ENCODE measurements at regions not wholly inside any gene's neighbourhood (a gene's known extent, or its start where the extent isn't known, plus 50 kb on each side); places are given as distances from the start of the nearest gene placed in this dataset.

- TF ChIP-seq EP300 (IDR thresholded peaks at IDR 0.05; ENCODE audit: borderline replicate concordance) (no peak), TEAD4 (IDR thresholded peaks at IDR 0.05) (no peak), NFIC (IDR thresholded peaks at IDR 0.05) (no peak), TAF1 (IDR thresholded peaks at IDR 0.05; ENCODE audit: low read depth) (no peak), USF1 (IDR thresholded peaks at IDR 0.05) (no peak), EGR1 (IDR thresholded peaks at IDR 0.05) (no peak), CREB1 (IDR thresholded peaks at IDR 0.05; ENCODE audit: low read depth) (no peak), YY1 (IDR thresholded peaks at IDR 0.05; ENCODE audit: low read depth) (no peak)
Measured at GRCh38 chr16:66113223-66113622, 253.3 kb upstream of the CDH5 start.

Measured in Ishikawa (cell line).